ENCODE measurements at regions not wholly inside any gene's neighbourhood (a gene's known extent, or its start where the extent isn't known, plus 50 kb on each side); places are given as distances from the start of the nearest gene placed in this dataset.
A peak's percentile ranks its signal among the peaks of the same experiment; 100 is the strongest.
"Not testable (repeated sequence)": the region's sequence is repeated elsewhere in the genome, so short reads cannot be mapped to it uniquely, and the experiment has no call there.

DNA sequence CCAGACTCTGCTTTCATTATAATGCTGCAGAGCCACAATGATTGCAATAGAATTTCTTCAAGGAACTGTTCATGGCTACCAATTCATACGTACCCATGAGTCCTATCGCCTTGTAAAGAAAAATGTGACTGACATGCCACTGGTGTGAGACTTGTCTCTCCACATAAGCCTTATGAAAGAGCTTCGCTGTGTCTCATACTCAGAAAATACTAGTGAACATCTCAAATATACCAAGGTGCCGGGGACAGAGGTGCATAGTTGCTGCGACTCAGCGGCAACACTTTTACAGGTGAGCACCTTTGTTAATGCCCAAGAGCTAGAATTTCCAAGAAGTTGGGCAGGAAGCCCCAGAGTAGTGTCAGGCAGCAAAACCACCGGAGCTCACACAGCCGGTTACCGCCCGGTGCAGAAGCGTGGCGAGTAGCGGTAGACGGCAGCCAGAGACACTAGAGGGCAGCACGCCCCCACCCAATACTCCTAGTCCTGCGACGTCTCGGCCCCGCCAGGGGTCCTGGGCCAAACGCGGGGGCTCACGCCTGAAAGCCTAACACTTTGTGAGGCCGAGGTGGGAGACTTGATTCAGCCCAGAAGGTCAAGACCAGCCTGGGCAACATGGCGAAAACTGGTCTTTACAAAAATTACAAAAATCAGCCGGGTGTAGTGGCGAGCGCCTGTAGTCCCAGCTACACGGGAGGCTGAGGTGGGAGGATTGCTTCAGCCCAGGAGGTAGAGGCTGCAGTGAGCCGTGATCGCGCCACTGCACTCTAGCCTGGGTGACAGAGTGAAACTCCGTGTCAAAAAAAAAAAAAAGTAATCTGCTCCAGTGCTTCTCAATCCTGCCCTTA is 50.5 kb upstream of the CCL21 start:
- peak in 3 of 5 experiments; percentile 52 to 54 (median 53) for TF ChIP-seq CTCF (IDR thresholded peaks at IDR 0.05 in 4 of 5, conservative IDR thresholded peaks at IDR 0.05 in 1 of 5)
- TF ChIP-seq POLR2A (IDR thresholded peaks at IDR 0.05): not testable (repeated sequence)

Measured in gastrocnemius medialis (tissue), 4 donors.